Endothelial cell of umbilical vein (primary cell): ENCODE measurements at regions not wholly inside any gene's neighbourhood (a gene's known extent, or its start where the extent isn't known, plus 50 kb on each side); places are given as distances from the start of the nearest gene placed in this dataset.

Source experiments
- BruUV-seq: library from RNA; stranded (reverse); fragments of 400-500 nt; replicated peaks from 2 replicates; lab custom pipeline; 2021; lab: Mats Ljungman, UMichigan
- CTCF ChIA-PET: fragments of 300-600, 350-600 bp; sonication (Branson Sonifier 250); formaldehyde crosslinking; loops from one replicate; lab custom pipeline; 2021; ENCODE audit warnings: antibody characterized with exemption, inconsistent platforms; lab: Charles Lee
- POLR2A ChIA-PET: fragments of 300-600, 350-600 bp; sonication (Branson Sonifier 250); formaldehyde crosslinking; loops from one replicate; lab custom pipeline; 2021; ENCODE audit warnings: antibody characterized with exemption, inconsistent platforms; lab: Charles Lee
- DNase-seq: peaks from one replicate; pipeline ENCODE4 v3.0.0-alpha.2; 2011; ENCODE audit warnings: low read depth, low spot score
- FAIRE-seq: peaks from 2 replicates; lab custom pipeline; 2011; peaks lifted over from hg19 to GRCh38; lab: Jason Lieb, UNC
- H2AFZ ChIP-seq: 2 replicates; pipeline ENCODE4 v1.6.0; 2012; ENCODE audit warnings: low read depth, low read length, control low read depth, inconsistent platforms
- H3K27ac ChIP-seq: 2 replicates; pipeline ENCODE4 v1.5.1; 2011; ENCODE audit warnings: low read depth, mild to moderate bottlenecking, control low read depth, low read length, moderate library complexity; ENCODE audit not compliant: insufficient read depth
- H3K27me3 ChIP-seq, 2 experiments: 2 replicates each; pipeline versions ENCODE4 v1.6.0 to v1.6.1; 2011; ENCODE audit warnings: low read length in 2 of 2, mixed read lengths in 1 of 2; ENCODE audit not compliant: control insufficient read depth in 2 of 2, insufficient read depth in 2 of 2
- H3K36me3 ChIP-seq, 2 experiments: 2 replicates in 1 of 2; 3 replicates in 1 of 2; pipeline ENCODE4 v1.5.1; 2011; ENCODE audit warnings: low read length in 2 of 2, mild to moderate bottlenecking in 1 of 2, moderate library complexity in 1 of 2; ENCODE audit not compliant: control insufficient read depth in 2 of 2, insufficient read depth in 2 of 2; ENCODE audit errors: extremely low read depth in 1 of 2
- H3K4me1 ChIP-seq: 3 replicates; pipeline ENCODE4 v1.5.1; 2011; ENCODE audit warnings: mild to moderate bottlenecking, low read length; ENCODE audit not compliant: control insufficient read depth, insufficient read depth; ENCODE audit errors: extremely low read depth
- H3K4me2 ChIP-seq: 2 replicates; pipeline ENCODE4 v1.6.1; 2011; ENCODE audit warnings: low read length, control low read depth, mixed read lengths; ENCODE audit not compliant: insufficient read depth
- H3K4me3 ChIP-seq, 3 experiments: fragments of 200-600 bp in 1 of 3; sonication (generic), shearing (Covaris generic) in 1 of 3; replicated peaks in 1 of 3; 2 replicates each; pipeline ENCODE4 v1.5.1; 2011 to 2016; ENCODE audit warnings: control low read depth in 3 of 3, low read length in 3 of 3, mild to moderate bottlenecking in 2 of 3, inconsistent platforms in 1 of 3, low read depth in 1 of 3, moderate library complexity in 1 of 3; ENCODE audit not compliant: insufficient read depth in 1 of 3
- H3K79me2 ChIP-seq: 2 replicates; pipeline ENCODE4 v1.6.0; 2012; ENCODE audit warnings: low read length, inconsistent platforms; ENCODE audit not compliant: control insufficient read depth, insufficient read depth
- H3K9ac ChIP-seq: replicated peaks from 2 replicates; pipeline ENCODE3; 2011; ENCODE audit warnings: low read length, control low read depth; ENCODE audit not compliant: insufficient read depth; ENCODE audit errors: extremely low read depth
- H3K9me1 ChIP-seq: replicated peaks from 3 replicates; pipeline ENCODE4 v1.6.0; 2011; ENCODE audit warnings: mild to moderate bottlenecking, low read length; ENCODE audit not compliant: control insufficient read depth, insufficient read depth; ENCODE audit errors: extremely low read depth
- H3K9me3 ChIP-seq: replicated peaks from 2 replicates; pipeline ENCODE4 v1.5.1; 2012; ENCODE audit warnings: low read length, inconsistent platforms; ENCODE audit not compliant: control insufficient read depth, insufficient read depth
- H4K20me1 ChIP-seq: replicated peaks from 2 replicates; pipeline ENCODE3; 2011; ENCODE audit warnings: mild to moderate bottlenecking, low read length; ENCODE audit not compliant: control insufficient read depth, insufficient read depth; ENCODE audit errors: extremely low read depth
- CTCF ChIP-seq, 2 donors: IDR thresholded peaks; 1 replicate in 1 of 2; 2 replicates in 1 of 2; pipeline ENCODE4 v1.5.1; 2011; ENCODE audit warnings: low read length in 2 of 2, mild to moderate bottlenecking in 2 of 2, moderate library complexity in 2 of 2, control low read depth in 1 of 2, inconsistent platforms in 1 of 2, low read depth in 1 of 2; ENCODE audit not compliant: insufficient read depth in 1 of 2; ENCODE audit errors: extremely low read depth in 1 of 2
- FOS ChIP-seq: IDR thresholded peaks from 2 replicates; pipeline ENCODE4 v1.6.1; 2011; ENCODE audit warnings: mild to moderate bottlenecking, low read length, moderate library complexity, borderline replicate concordance; ENCODE audit not compliant: insufficient read depth
- GATA2 ChIP-seq: IDR thresholded peaks from 2 replicates; pipeline ENCODE4 v1.7.0; 2011; ENCODE audit warnings: low read depth, mild to moderate bottlenecking, moderate library complexity, mixed read lengths, low read length; ENCODE audit not compliant: insufficient read length, insufficient read depth
- MYC ChIP-seq: IDR thresholded peaks from one replicate; pipeline ENCODE4 v1.6.1; 2011; ENCODE audit warnings: mild to moderate bottlenecking, low read depth, low read length
- dilution Hi-C: fragments of 300-500 bp; cut with MboI; formaldehyde crosslinking; loops from one replicate; pipeline ENCODE4 v1.15.0; 2019; ENCODE audit warnings: low sequenced_read_pairs; ENCODE audit not compliant: extremely low pct_ligation_motif_present
- intact Hi-C: fragments of 100-400 bp; cut with micrococcal nuclease; formaldehyde crosslinking; loops from one replicate; pipeline ENCODE4 v1.10.0; 2022
- TF ChIP-seq, protein P1 (sequence below): IDR thresholded peaks from 2 replicates; pipeline ENCODE4 v1.6.1; 2011; ENCODE audit not compliant: insufficient read depth, insufficient read length

DNA sequence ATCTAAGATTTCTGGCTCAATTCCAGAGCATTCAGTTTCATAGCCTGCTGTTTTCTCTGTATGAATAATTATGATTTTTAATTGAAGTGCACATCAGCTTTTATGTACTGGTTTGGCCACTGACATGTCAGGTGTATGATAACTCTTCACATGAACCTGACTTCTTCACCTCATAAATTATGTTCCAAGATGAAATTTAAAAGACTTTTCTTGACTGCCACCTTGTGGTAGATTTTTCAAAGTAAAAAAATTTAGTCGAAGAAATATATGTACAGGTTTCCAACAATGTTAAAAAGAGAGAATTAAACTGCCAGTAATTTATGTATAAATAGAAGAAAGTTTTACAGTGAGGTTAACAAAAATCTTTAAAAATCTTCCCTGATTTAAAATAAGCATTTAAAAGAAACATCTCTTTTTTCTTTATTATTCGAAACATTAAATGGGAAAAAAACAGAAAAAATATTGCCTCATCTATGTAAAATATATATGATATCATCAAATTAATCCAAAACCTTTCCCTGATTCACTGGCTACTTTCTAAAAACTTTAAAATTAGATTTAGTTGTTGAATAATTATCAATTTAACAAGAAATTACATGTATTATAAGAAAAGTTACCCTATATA, 124.9 kb upstream of the ATXN7L3B start:
- no peak overlapping the region for H3K27ac ChIP-seq
- no peaks in the 10 kb centered on the region for H3K36me3 ChIP-seq
- H3K9me3 ChIP-seq = no peaks in the 10 kb centered on the region
- no peak overlapping the region for H3K9ac ChIP-seq
- H3K9me1 ChIP-seq = no peaks in the 10 kb centered on the region
- TF ChIP-seq, protein P1, sequence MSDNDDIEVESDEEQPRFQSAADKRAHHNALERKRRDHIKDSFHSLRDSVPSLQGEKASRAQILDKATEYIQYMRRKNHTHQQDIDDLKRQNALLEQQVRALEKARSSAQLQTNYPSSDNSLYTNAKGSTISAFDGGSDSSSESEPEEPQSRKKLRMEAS = no peak
- TF ChIP-seq MYC = no peak
- TF ChIP-seq CTCF (IDR thresholded peaks at IDR 0.05; ENCODE audit: extremely low read depth in 1 of 2, insufficient read depth in 1 of 2, low read depth in 1 of 2, low read length in 2 of 2) = peak in 1 of 2 donors; percentile 3
- no peak for TF ChIP-seq FOS
- no peak for TF ChIP-seq GATA2
- ChIA-PET CTCF (no interaction called here), POLR2A (no interaction called here)
- no peak overlapping the region for H3K4me3 ChIP-seq
- FAIRE-seq = peak; percentile 77
- H3K4me1 ChIP-seq = no peaks in the 10 kb centered on the region
- H3K4me2 ChIP-seq = no peak overlapping the region
- BruUV-seq = no TSS peak
- H4K20me1 ChIP-seq = no peaks in the 10 kb centered on the region
- intact Hi-C loops (loop anchor here (2.0 kb wide), 1 partner anchor 390 kb away; no protein-coding TSS in a partner anchor), dilution Hi-C loops (no loop called here)
- H3K27me3 ChIP-seq = no peaks in the 10 kb centered on the region
- H2AFZ ChIP-seq = no peak overlapping the region
- no peaks in the 10 kb centered on the region for H3K79me2 ChIP-seq
- peak; percentile 18 for DNase-seq
